ENCODE measurements at regions not wholly inside any gene's neighbourhood (a gene's known extent, or its start where the extent isn't known, plus 50 kb on each side); places are given as distances from the start of the nearest gene placed in this dataset.

DNA sequence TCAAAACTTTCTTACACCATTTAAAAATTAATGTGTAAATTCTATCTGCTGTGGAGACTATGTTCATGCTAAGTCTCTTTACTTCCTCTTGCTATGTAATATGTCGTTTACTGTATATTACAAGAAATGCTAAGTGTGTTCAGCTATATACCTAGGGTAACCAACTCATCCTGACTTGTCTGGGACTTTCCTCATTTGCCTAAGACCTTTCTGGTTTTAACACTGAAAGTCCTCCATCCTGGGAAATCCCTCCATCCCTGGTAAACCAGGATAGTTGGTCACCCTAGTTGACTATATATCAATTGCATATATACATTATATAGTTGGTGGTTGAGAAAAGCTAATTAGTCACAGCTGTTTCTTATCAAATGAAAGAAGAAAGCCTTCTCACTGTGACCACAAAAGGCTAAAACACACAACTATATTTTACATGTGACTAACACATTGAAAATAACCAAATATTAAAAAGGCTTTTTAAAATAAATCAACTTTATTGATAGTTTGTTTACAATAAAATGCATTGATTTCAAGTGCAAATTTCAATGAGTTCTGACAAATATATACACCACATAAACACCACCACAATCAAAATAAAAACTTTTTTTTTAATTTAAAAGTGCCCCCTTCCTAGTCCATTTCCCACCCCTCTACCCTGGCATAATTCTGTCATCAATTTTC lies 167.7 kb upstream of the INHBA start:
- H3K4me3 ChIP-seq (ENCODE audit: low read depth, low read length): no peak overlapping the region

GRCh38 chr7:41869997-41870396 lies 167.1 kb upstream of the INHBA start:
- H3K4me3 ChIP-seq (ENCODE audit: low read depth, low read length): no peak overlapping the region
- TF ChIP-seq, protein P1, sequence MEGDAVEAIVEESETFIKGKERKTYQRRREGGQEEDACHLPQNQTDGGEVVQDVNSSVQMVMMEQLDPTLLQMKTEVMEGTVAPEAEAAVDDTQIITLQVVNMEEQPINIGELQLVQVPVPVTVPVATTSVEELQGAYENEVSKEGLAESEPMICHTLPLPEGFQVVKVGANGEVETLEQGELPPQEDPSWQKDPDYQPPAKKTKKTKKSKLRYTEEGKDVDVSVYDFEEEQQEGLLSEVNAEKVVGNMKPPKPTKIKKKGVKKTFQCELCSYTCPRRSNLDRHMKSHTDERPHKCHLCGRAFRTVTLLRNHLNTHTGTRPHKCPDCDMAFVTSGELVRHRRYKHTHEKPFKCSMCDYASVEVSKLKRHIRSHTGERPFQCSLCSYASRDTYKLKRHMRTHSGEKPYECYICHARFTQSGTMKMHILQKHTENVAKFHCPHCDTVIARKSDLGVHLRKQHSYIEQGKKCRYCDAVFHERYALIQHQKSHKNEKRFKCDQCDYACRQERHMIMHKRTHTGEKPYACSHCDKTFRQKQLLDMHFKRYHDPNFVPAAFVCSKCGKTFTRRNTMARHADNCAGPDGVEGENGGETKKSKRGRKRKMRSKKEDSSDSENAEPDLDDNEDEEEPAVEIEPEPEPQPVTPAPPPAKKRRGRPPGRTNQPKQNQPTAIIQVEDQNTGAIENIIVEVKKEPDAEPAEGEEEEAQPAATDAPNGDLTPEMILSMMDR (IDR thresholded peaks at IDR 0.05; ENCODE audit: borderline replicate concordance, insufficient read depth, low read depth, low read length): no peak

More for the DNA sequence above, 167.7 kb upstream of the INHBA start:
- TF ChIP-seq, protein P1 (IDR thresholded peaks at IDR 0.05; ENCODE audit: borderline replicate concordance, insufficient read depth, low read depth, low read length): no peak

DNA sequence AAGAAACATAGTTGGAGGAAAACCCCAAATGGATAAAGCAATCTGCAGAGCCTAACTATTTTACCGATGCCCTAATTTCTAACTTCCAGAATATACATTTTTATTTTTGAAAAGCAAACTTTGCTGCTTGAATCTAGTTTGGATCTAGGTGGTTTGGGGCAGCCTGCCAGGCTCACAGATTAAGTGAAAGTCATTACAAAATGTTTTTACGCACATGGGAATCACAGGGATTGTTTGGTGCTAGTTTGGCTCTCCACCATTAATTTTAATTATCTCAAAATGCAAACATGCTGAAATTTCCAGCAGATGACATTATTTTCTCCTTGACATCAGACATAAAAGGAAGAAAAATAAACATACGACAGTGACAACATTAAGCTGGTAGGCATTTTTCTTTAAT lies 166.7 kb upstream of the INHBA start:
- TF ChIP-seq, protein P1 (IDR thresholded peaks at IDR 0.05; ENCODE audit: borderline replicate concordance, insufficient read depth, low read depth, low read length): no peak
- H3K4me3 ChIP-seq (ENCODE audit: low read depth, low read length): no peak overlapping the region

- TF ChIP-seq, protein P1 (IDR thresholded peaks at IDR 0.05; ENCODE audit: borderline replicate concordance, insufficient read depth, low read depth, low read length): no peak
- H3K4me3 ChIP-seq (ENCODE audit: low read depth, low read length): no peak overlapping the region
These were observed 166.2 kb upstream of the INHBA start for GRCh38 chr7:41869091-41869490.

- no peak overlapping the region for H3K4me3 ChIP-seq (ENCODE audit: low read depth, low read length)
- TF ChIP-seq, protein P1 (IDR thresholded peaks at IDR 0.05; ENCODE audit: borderline replicate concordance, insufficient read depth, low read depth, low read length): no peak
These were observed 164.9 kb upstream of the INHBA start for GRCh38 chr7:41867639-41868280.

- no peak overlapping the region for H3K4me3 ChIP-seq (ENCODE audit: low read depth, low read length)
- TF ChIP-seq, protein P1 (IDR thresholded peaks at IDR 0.05; ENCODE audit: borderline replicate concordance, insufficient read depth, low read depth, low read length): no peak
These were observed 159.4 kb upstream of the INHBA start for GRCh38 chr7:41862261-41862660.

DNA sequence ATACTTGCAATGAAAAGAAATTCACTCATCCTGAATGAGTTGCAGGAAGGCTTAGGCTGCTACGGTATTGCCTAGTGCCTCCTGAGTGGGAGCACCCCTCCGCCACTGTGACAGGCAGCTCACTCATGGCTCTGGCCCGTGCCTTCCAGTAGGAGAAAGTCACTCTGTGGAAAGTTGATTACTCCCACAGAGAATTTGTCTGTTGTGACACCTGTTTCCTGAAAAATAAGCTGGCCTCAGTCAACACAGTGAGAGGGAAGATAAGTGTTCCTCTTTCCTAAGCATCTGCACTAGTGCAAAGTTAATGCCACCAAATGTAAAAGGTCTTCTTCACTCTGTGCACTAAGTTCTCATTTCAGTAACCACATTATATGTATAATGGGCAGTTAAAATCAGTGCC lies 158.8 kb upstream of the INHBA start:
- TF ChIP-seq, protein P1 (IDR thresholded peaks at IDR 0.05; ENCODE audit: borderline replicate concordance, insufficient read depth, low read depth, low read length): no peak
- H3K4me3 ChIP-seq (ENCODE audit: low read depth, low read length): no peak overlapping the region

All from GM12875 (cell line).